GM12878 (cell line): ENCODE measurements at regions not wholly inside any gene's neighbourhood (a gene's known extent, or its start where the extent isn't known, plus 50 kb on each side); places are given as distances from the start of the nearest gene placed in this dataset.

ENCODE experiments used
- CHD1 ChIP-seq: IDR thresholded peaks from 2 replicates; pipeline ENCODE4 v1.6.1; 2012; ENCODE audit warnings: low read depth, low read length, improper control_type of control experiment
- CHD4 ChIP-seq: fragments of 200-600 bp; sonication (generic); IDR thresholded peaks from 2 replicates; pipeline ENCODE4 v1.6.1; 2016; ENCODE audit warnings: mild to moderate bottlenecking
- CTCF ChIP-seq, 3 experiments: IDR thresholded peaks in 2 of 3; conservative IDR thresholded peaks in 1 of 3; 2 replicates each; pipeline ENCODE4 v1.5.1; 2011; ENCODE audit warnings: low read depth in 3 of 3, low read length in 3 of 3, mild to moderate bottlenecking in 3 of 3, control low read depth in 2 of 3, moderate library complexity in 2 of 3, inconsistent platforms in 1 of 3, mixed read lengths in 1 of 3; ENCODE audit not compliant: control insufficient read depth in 2 of 3, insufficient read depth in 1 of 3; ENCODE audit errors: extremely low read depth in 1 of 3
- EZH2 ChIP-seq: IDR thresholded peaks from 2 replicates; pipeline ENCODE4 v1.6.1; 2012; ENCODE audit warnings: low read depth, mild to moderate bottlenecking, control low read depth, inconsistent platforms, low read length, borderline replicate concordance; ENCODE audit not compliant: control insufficient read depth
- GATAD2B ChIP-seq: fragments of 450-650 bp; conservative IDR thresholded peaks from 2 replicates; pipeline ENCODE4 v1.6.1; 2017; ENCODE audit warnings: low read depth, mild to moderate bottlenecking, moderate library complexity
- JUNB ChIP-seq: IDR thresholded peaks from 2 replicates; pipeline ENCODE4 v1.6.1; 2016; ENCODE audit warnings: antibody characterized with exemption, mild to moderate bottlenecking
- MAX ChIP-seq: IDR thresholded peaks from 2 replicates; pipeline ENCODE4 v1.6.1; 2012; ENCODE audit warnings: low read depth, low read length, improper control_type of control experiment
- POLR2A ChIP-seq: IDR thresholded peaks from 2 replicates; pipeline ENCODE4 v1.6.1; 2011; ENCODE audit warnings: low read depth, mild to moderate bottlenecking, low read length
- POLR2AphosphoS5 ChIP-seq: IDR thresholded peaks from 2 replicates; pipeline ENCODE4 v1.6.1; 2011; ENCODE audit warnings: mild to moderate bottlenecking, low read length, inconsistent platforms
- SMAD1 ChIP-seq: fragments of 450-650 bp; IDR thresholded peaks from 2 replicates; pipeline ENCODE4 v1.6.1; 2018; ENCODE audit warnings: mild to moderate bottlenecking, low read depth; ENCODE audit not compliant: partially characterized antibody
- ZBTB4 ChIP-seq: fragments of 450-650 bp; formaldehyde crosslinking; IDR thresholded peaks from 2 replicates; pipeline ENCODE4 v1.4.0; 2022; ENCODE audit warnings: mild to moderate bottlenecking, moderate library complexity
- ZNF217 ChIP-seq: fragments of 450-650 bp; IDR thresholded peaks from 2 replicates; pipeline ENCODE4 v1.6.1; 2017; ENCODE audit warnings: antibody characterized with exemption, mild to moderate bottlenecking

- TF ChIP-seq CHD4 (no peak), ZBTB4 (no peak), POLR2A (no peak), CTCF (IDR thresholded peaks at IDR 0.05 in 2 of 3, conservative IDR thresholded peaks at IDR 0.05 in 1 of 3; ENCODE audit: control insufficient read depth in 2 of 3, extremely low read depth in 1 of 3, insufficient read depth in 1 of 3, low read depth in 3 of 3, low read length in 3 of 3) (no peak), GATAD2B (no peak), JUNB (no peak), POLR2AphosphoS5 (no peak), EZH2 (no peak), CHD1 (no peak), MAX (no peak), ZNF217 (no peak), SMAD1 (no peak)
These were observed 661.7 kb upstream of the AUTS2 start for GRCh38 chr7:68936471-68937035.
